ENCODE measurements at regions not wholly inside any gene's neighbourhood (a gene's known extent, or its start where the extent isn't known, plus 50 kb on each side); places are given as distances from the start of the nearest gene placed in this dataset.
"Not testable (repeated sequence)": the region's sequence is repeated elsewhere in the genome, so short reads cannot be mapped to it uniquely, and the experiment has no call there.

GRCh38 chr14:37650356-37651037, 55.1 kb downstream of the TTC6 start:
- no peak for DNase-seq (ENCODE audit: low read depth in 2 of 2)

- DNase-seq (ENCODE audit: low read depth in 2 of 2) = no peak
Observed at GRCh38 chr14:37652042-37652441, 56.6 kb downstream of the TTC6 start.

- DNase-seq (ENCODE audit: low read depth in 2 of 2) = no peak
Observed at GRCh38 chr14:37655418-37655817, 60.0 kb downstream of the TTC6 start.

- DNase-seq (ENCODE audit: low read depth in 2 of 2) = no peak
Observed at GRCh38 chr14:37658156-37658555, 62.7 kb downstream of the TTC6 start.

- DNase-seq (ENCODE audit: low read depth in 2 of 2) = no peak
Observed at GRCh38 chr14:37663498-37663897, 68.1 kb downstream of the TTC6 start.

- no peak for DNase-seq (ENCODE audit: low read depth in 2 of 2)
Observed at GRCh38 chr14:37665479-37665878, 70.0 kb downstream of the TTC6 start.

- no peak for DNase-seq (ENCODE audit: low read depth in 2 of 2)
Observed at GRCh38 chr14:37665951-37666350, 70.5 kb downstream of the TTC6 start.

- DNase-seq (ENCODE audit: low read depth in 2 of 2) = no peak
Observed at GRCh38 chr14:37668646-37669045, 73.2 kb downstream of the TTC6 start.

- DNase-seq (ENCODE audit: low read depth in 2 of 2) = no peak
Observed at GRCh38 chr14:37669242-37669641, 73.8 kb downstream of the TTC6 start.

- DNase-seq (ENCODE audit: low read depth in 2 of 2) = no peak
Observed at GRCh38 chr14:37673439-37673838, 78.0 kb downstream of the TTC6 start.

- DNase-seq (ENCODE audit: low read depth in 2 of 2) = no peak
Observed at GRCh38 chr14:37678916-37679315, 83.5 kb downstream of the TTC6 start.

- no peak for DNase-seq (ENCODE audit: low read depth in 2 of 2)
Observed at GRCh38 chr14:37681486-37681885, 86.1 kb downstream of the TTC6 start.

GRCh38 chr14:37692680-37693079, 97.3 kb downstream of the TTC6 start:
- DNase-seq (ENCODE audit: low read depth in 2 of 2) = not testable (repeated sequence)

GRCh38 chr14:37693420-37693819, 98.0 kb downstream of the TTC6 start:
- not testable (repeated sequence) for DNase-seq (ENCODE audit: low read depth in 2 of 2)

GRCh38 chr14:37695866-37696265, 100.4 kb downstream of the TTC6 start:
- DNase-seq (ENCODE audit: low read depth in 2 of 2) = no peak

- DNase-seq (ENCODE audit: low read depth in 2 of 2) = no peak
Observed at GRCh38 chr14:37697489-37698121, 102.2 kb downstream of the TTC6 start.

GRCh38 chr14:37698840-37699777, 103.7 kb downstream of the TTC6 start:
- no peak for DNase-seq (ENCODE audit: low read depth in 2 of 2)

GRCh38 chr14:37707716-37708115, 112.3 kb downstream of the TTC6 start:
- no peak for DNase-seq (ENCODE audit: low read depth in 2 of 2)

GRCh38 chr14:37708481-37708880, 113.1 kb downstream of the TTC6 start:
- DNase-seq (ENCODE audit: low read depth in 2 of 2) = no peak

- DNase-seq (ENCODE audit: low read depth in 2 of 2) = no peak
Observed at GRCh38 chr14:37709419-37710195, 114.2 kb downstream of the TTC6 start.

GRCh38 chr14:37711356-37711830, 116.0 kb downstream of the TTC6 start:
- no peak for DNase-seq (ENCODE audit: low read depth in 2 of 2)

All from stimulated activated CD4-positive, alpha-beta T cell treated with anti-CD3 and anti-CD28 coated beads, Interleukin-4, amount 100 ng/mL, for 48 hours (primary cell).